Upper lobe of left lung (tissue), 4 donors: ENCODE measurements at regions not wholly inside any gene's neighbourhood (a gene's known extent, or its start where the extent isn't known, plus 50 kb on each side); places are given as distances from the start of the nearest gene placed in this dataset.

ENCODE experiments used
- CTCF ChIP-seq, 6 experiments: fragments of 450-650 bp in 4 of 6; fragments of 200-600 bp in 2 of 6; sonication (generic) in 2 of 6; IDR thresholded peaks; one replicate each; pipeline ENCODE4 v1.5.1; 2016 to 2019; ENCODE audit warnings: antibody characterized with exemption in 6 of 6
- EP300 ChIP-seq, 4 donors: sonication (generic); formaldehyde crosslinking; IDR thresholded peaks; one replicate each; pipeline ENCODE4 v1.5.1; 2017; ENCODE audit warnings: antibody characterized with exemption in 4 of 4, control low read depth in 2 of 4
- POLR2A ChIP-seq, 4 donors: fragments of 450-650 bp; IDR thresholded peaks; one replicate each; pipeline ENCODE4 v1.5.1; 2016 to 2017; ENCODE audit warnings: antibody characterized with exemption in 4 of 4, mild to moderate bottlenecking in 2 of 4

GRCh38 chr2:14756981-14757657 is 124.6 kb downstream of the LRATD1 start:
- TF ChIP-seq POLR2A (IDR thresholded peaks at IDR 0.05) (no peak), CTCF (IDR thresholded peaks at IDR 0.05) (no peak), EP300 (IDR thresholded peaks at IDR 0.05) (no peak)
